Esophagus muscularis mucosa (tissue), 4 donors: ENCODE measurements at regions not wholly inside any gene's neighbourhood (a gene's known extent, or its start where the extent isn't known, plus 50 kb on each side); places are given as distances from the start of the nearest gene placed in this dataset.

ENCODE experiments used
- DNase-seq: peaks from one replicate; pipeline ENCODE4 v3.0.0-alpha.2; 2017; ENCODE audit errors: extremely low spot score
- H3K27ac ChIP-seq, 4 donors: fragments of 200-600 bp; sonication (generic); replicated peaks in 1 of 4; 1 replicate in 3 of 4; 2 replicates in 1 of 4; pipeline ENCODE4 v1.5.1; 2016 to 2019; ENCODE audit warnings: mild to moderate bottlenecking in 1 of 4
- H3K27me3 ChIP-seq, 4 donors: fragments of 200-600 bp; sonication (generic); one replicate each; pipeline versions ENCODE4 v1.5.1 to v1.6.0; 2016 to 2019
- H3K36me3 ChIP-seq, 4 donors: fragments of 200-600 bp; sonication (generic); one replicate each; pipeline ENCODE4 v1.5.1; 2016 to 2019
- H3K4me1 ChIP-seq, 4 donors: fragments of 200-600 bp; sonication (generic); one replicate each; pipeline ENCODE4 v1.5.1; 2016 to 2019
- H3K4me3 ChIP-seq, 4 donors: fragments of 200-600 bp; sonication (generic); 1 replicate in 2 of 4; 2 replicates in 2 of 4; pipeline ENCODE4 v1.5.1; 2016 to 2019; ENCODE audit warnings: mild to moderate bottlenecking in 4 of 4, moderate library complexity in 1 of 4
- H3K9me3 ChIP-seq, 4 donors: fragments of 200-600 bp; sonication (generic); 1 replicate in 3 of 4; 2 replicates in 1 of 4; pipeline ENCODE4 v1.5.1; 2016 to 2019
- EP300 ChIP-seq: sonication (generic); formaldehyde crosslinking; IDR thresholded peaks from one replicate; pipeline ENCODE4 v1.6.1; 2017; ENCODE audit warnings: antibody characterized with exemption
- POLR2A ChIP-seq: fragments of 450-650 bp; IDR thresholded peaks from one replicate; pipeline ENCODE4 v1.6.1; 2017; ENCODE audit warnings: antibody characterized with exemption, moderate library complexity, mild to moderate bottlenecking, low read depth
- POLR2AphosphoS5 ChIP-seq, 2 donors: sonication (generic); formaldehyde crosslinking; IDR thresholded peaks; one replicate each; pipeline ENCODE4 v1.6.1; 2017; ENCODE audit warnings: antibody characterized with exemption in 2 of 2
- WGBS: methylation state at CpG from one replicate; pipeline ENCODE4 v1.1.5; 2018; 5-methylcytosine and 5-hydroxymethylcytosine counted together
- intact Hi-C: fragments of 100-400 bp; cut with DNase I; formaldehyde crosslinking; loops from one replicate; pipeline ENCODE4 v1.15.1; 2023
- TF ChIP-seq, protein P1 (sequence below), 3 experiments: fragments of 200-600 bp in 2 of 3; fragments of 450-650 bp in 1 of 3; sonication (generic) in 2 of 3; IDR thresholded peaks; one replicate each; pipeline ENCODE4 v1.5.1; 2017 to 2019; ENCODE audit warnings: antibody characterized with exemption in 3 of 3, mild to moderate bottlenecking in 2 of 3, moderate library complexity in 1 of 3

DNA sequence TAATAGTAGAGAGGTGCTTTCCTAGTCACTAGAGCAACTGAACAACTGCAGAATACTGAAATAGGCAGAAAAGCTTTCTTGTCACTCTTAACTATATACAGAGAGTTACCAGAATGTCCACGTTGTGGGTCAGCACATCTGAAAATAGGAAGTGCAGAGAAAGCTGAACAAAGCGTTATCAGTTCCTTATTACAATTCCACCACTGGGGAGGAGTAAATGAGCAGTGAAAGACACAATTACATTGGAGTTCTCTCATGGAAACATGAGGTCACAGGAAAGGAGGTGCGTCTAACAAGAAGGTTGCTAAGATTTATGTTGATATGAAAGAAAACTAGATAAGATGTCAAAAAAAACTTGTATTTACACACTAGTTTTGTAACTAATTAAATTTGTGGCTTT lies 461.9 kb upstream of the COX7C start:
- no peaks in the 10 kb centered on the region for H3K9me3 ChIP-seq
- H3K27me3 ChIP-seq, result no peaks in the 10 kb centered on the region
- no peak overlapping the region for H3K27ac ChIP-seq
- no peak overlapping the region for H3K4me3 ChIP-seq
- no peak for DNase-seq
- intact Hi-C loops, result no loop called here
- TF ChIP-seq POLR2AphosphoS5 (IDR thresholded peaks at IDR 0.05), result no peak
- no peak for TF ChIP-seq POLR2A
- TF ChIP-seq EP300, result no peak
- TF ChIP-seq, protein P1, sequence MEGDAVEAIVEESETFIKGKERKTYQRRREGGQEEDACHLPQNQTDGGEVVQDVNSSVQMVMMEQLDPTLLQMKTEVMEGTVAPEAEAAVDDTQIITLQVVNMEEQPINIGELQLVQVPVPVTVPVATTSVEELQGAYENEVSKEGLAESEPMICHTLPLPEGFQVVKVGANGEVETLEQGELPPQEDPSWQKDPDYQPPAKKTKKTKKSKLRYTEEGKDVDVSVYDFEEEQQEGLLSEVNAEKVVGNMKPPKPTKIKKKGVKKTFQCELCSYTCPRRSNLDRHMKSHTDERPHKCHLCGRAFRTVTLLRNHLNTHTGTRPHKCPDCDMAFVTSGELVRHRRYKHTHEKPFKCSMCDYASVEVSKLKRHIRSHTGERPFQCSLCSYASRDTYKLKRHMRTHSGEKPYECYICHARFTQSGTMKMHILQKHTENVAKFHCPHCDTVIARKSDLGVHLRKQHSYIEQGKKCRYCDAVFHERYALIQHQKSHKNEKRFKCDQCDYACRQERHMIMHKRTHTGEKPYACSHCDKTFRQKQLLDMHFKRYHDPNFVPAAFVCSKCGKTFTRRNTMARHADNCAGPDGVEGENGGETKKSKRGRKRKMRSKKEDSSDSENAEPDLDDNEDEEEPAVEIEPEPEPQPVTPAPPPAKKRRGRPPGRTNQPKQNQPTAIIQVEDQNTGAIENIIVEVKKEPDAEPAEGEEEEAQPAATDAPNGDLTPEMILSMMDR (IDR thresholded peaks at IDR 0.05), result no peak
- peaks cover 0 to 14% (median 0%) of the 10 kb centered on the region in 4 donors for H3K4me1 ChIP-seq
- no peaks in the 10 kb centered on the region for H3K36me3 ChIP-seq
- 50% methylated on average over 3 of the region's 3 CpGs for WGBS

DNA sequence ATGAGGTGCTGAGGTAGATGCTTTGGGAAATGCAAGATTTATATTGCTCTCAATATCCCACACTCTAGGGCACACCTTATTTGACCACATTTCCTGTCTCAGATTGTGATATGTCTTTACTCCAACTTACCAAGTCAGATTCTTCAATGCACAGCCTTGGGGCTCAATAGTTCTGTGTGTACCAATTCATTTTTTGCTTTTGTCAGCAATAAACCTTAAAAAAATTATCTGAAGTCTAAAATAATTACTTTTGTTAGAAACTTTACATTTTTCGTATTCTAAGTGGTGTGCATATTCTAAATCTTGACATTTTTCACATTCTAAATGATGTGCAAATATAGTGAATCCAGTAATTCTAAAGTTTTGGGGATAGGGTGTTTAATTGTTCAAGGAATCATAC lies 447.5 kb upstream of the COX7C start:
- H3K27ac ChIP-seq, result no peak overlapping the region
- intact Hi-C loops, result no loop called here
- DNase-seq, result no peak
- no peaks in the 10 kb centered on the region for H3K27me3 ChIP-seq
- no peaks in the 10 kb centered on the region for H3K9me3 ChIP-seq
- H3K4me3 ChIP-seq, result no peak overlapping the region
- no peaks in the 10 kb centered on the region for H3K36me3 ChIP-seq
- H3K4me1 ChIP-seq, result peaks cover 0 to 33% (median 18%) of the 10 kb centered on the region in 4 donors
- 84% methylated on average over 1 of the region's 1 CpG for WGBS
- no peak for TF ChIP-seq POLR2AphosphoS5 (IDR thresholded peaks at IDR 0.05)
- TF ChIP-seq EP300, result no peak
- TF ChIP-seq, protein P1 (IDR thresholded peaks at IDR 0.05), result no peak
- TF ChIP-seq POLR2A, result no peak

DNA sequence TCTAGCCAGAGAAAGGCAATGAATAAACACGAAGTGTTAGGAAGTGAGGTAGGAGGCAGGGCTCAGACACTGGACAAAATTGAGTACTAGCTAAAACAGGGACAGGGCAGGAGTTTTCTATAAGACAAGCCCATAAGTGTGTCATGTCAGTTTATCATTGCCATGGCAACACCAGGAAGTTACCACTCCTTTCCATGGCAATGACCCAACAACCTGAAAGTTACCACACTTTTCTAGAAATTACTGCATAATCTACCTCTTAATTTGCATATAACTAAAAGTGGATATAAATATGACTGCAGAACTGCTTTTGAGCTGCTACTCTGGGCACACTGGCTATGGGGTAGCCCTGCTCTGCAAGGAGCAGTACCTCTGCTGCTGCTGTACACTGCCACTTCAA lies 442.5 kb upstream of the COX7C start:
- no peaks in the 10 kb centered on the region for H3K36me3 ChIP-seq
- H3K4me3 ChIP-seq, result no peak overlapping the region
- 33% methylated on average over 1 of the region's 1 CpG for WGBS
- DNase-seq, result no peak
- H3K4me1 ChIP-seq, result peaks cover 0 to 36% (median 23%) of the 10 kb centered on the region in 4 donors
- no peaks in the 10 kb centered on the region for H3K27me3 ChIP-seq
- H3K27ac ChIP-seq, result no peak overlapping the region
- TF ChIP-seq POLR2A, result no peak
- TF ChIP-seq POLR2AphosphoS5 (IDR thresholded peaks at IDR 0.05), result no peak
- no peak for TF ChIP-seq EP300
- TF ChIP-seq, protein P1 (IDR thresholded peaks at IDR 0.05), result no peak
- H3K9me3 ChIP-seq, result no peaks in the 10 kb centered on the region
- intact Hi-C loops, result no loop called here

DNA sequence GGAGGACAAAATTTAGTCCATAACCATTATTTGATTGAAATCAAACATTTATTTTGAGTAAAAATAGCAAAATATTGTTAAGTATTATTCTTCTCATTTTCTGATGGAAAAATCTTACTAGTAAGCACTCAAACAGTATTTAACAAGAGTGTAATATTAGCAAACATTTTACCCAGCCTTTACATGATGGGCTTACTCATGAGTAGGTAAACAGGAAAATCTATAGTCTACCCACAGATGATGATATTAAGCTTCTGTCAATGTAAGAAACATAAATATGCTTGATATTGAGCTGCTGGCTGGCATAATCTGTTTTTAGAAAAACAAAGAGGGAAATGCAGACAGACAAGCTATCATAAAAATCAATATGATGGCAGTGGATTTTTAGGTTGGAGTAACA lies 418.5 kb upstream of the COX7C start:
- no peak for TF ChIP-seq EP300
- no peaks in the 10 kb centered on the region for H3K27me3 ChIP-seq
- H3K27ac ChIP-seq, result no peak overlapping the region
- no peak overlapping the region for H3K4me3 ChIP-seq
- intact Hi-C loops, result no loop called here
- no peaks in the 10 kb centered on the region for H3K4me1 ChIP-seq
- no peaks in the 10 kb centered on the region for H3K9me3 ChIP-seq
- DNase-seq, result no peak
- no peaks in the 10 kb centered on the region for H3K36me3 ChIP-seq

DNA sequence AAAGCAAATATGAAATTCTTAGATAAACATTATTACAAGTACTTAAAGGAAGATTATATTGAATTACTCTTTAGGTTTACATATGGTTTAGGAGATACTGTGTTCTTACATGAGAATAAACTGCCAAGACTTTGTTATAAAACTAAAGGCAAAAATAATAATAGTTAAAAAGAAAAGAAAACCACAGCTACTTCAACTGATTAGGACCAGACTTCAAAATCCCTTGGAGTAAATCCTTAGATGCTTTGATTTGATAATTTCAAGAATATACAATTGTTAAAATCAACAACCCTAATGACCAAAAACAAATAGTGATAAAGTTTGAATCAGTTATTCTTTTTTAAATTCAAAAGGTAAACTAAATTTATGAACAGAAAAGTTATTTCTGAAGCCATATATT lies 389.6 kb upstream of the COX7C start:
- intact Hi-C loops, result no loop called here
- H3K36me3 ChIP-seq, result no peaks in the 10 kb centered on the region
- no peak for DNase-seq
- H3K27me3 ChIP-seq, result no peaks in the 10 kb centered on the region
- H3K27ac ChIP-seq, result no peak overlapping the region
- TF ChIP-seq POLR2AphosphoS5 (IDR thresholded peaks at IDR 0.05), result no peak
- TF ChIP-seq EP300, result no peak
- TF ChIP-seq, protein P1 (IDR thresholded peaks at IDR 0.05), result no peak
- no peak for TF ChIP-seq POLR2A
- no peaks in the 10 kb centered on the region for H3K9me3 ChIP-seq
- H3K4me3 ChIP-seq, result no peak overlapping the region
- no peaks in the 10 kb centered on the region for H3K4me1 ChIP-seq
